ENCODE measurements at regions not wholly inside any gene's neighbourhood (a gene's known extent, or its start where the extent isn't known, plus 50 kb on each side); places are given as distances from the start of the nearest gene placed in this dataset.

DNA sequence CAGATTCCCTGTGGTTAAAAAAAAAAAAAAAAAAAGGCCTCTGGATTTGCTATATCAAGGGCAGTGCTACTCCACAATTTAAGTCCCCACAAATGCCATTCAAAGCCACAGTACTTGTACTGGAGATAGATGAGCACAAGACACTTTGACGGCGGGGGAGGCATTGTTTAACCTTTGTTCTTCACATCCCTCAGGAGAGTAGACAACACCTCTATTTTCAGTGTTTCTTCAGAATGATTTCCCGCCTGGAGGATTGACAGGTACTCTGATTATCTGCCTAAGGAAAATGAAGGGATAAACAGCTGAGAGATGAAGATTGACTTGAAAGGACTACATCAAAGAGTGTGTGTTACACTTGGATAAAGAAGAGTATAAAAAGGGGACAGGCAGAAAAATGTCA is 58.7 kb downstream of the OTOL1 start:
- no peak for DNase-seq

- no peak for DNase-seq
These were observed 59.9 kb downstream of the OTOL1 start for GRCh38 chr3:161556533-161556932.

GRCh38 chr3:161556941-161557340 is 60.3 kb downstream of the OTOL1 start:
- no peak for DNase-seq

DNA sequence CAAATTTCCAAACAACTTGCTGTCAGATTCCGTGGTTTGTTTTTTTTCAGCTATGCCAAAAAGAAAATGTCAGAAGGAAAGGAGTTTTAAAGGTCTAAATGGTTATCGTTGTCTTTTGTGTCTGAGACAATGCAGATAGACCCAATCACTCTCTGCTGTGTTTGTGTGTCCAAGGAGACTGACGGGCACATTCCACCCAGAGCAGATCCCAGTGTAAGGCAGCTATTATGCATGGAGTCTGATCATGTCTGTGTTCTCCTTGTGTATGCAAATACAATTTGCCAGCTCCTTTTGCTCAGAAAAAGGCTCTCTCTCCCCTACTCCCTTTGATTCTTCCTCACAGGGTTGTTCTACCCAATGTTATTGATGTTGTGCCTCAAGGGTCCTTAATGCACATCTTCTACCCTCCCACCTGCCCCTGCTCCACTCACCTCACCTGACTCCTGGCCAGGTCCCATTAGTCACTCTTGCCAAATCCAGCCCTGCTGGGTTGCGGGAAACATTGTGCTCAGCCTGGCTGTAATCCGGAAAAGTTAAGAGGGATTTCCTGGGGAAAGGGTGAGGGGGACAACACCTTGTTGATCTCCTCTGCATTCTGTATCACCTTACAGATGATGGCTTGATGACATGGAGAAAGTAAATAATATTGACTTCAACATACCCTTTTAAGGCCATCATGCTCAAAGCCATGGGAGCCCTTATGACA is 61.0 kb downstream of the OTOL1 start:
- no peak for DNase-seq

- no peak for DNase-seq
These were observed 61.6 kb downstream of the OTOL1 start for GRCh38 chr3:161558236-161558635.

DNA sequence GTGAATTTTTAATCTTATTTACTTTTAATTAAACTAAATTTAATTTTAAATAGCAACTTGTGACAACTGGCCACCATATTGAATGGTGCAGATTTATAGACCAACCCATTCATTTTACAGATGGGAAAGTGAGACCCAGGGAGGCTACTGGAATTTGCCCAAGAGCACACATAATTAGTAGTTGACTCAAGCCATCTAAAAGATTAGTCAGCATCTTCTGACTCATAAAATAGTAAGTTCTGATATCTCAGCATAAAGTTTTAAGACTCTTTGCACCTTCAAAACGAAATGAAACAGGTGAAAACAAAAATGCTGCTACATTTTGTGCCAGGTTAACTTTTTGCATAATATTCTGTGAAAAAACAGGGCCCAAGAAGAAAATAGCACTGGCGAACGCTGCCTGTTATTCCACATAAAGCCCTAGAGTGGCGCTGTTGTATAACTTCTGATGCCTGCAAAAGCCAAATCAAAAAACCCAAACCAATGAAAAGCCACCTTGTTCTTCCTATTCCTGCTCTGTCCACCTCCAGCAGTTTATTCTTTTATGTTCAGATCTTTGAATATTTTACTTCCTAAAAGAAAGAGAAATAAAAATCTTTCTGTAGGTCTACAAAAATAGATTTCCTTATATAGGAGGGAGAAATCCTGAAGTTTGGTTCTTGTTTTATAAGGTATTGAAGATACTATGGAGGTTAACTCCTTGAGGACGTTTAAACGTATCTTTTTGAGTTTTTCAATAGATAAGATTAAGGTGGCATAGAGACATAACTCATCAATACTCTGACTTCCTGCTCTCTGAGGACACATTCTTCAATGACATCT is 62.8 kb downstream of the OTOL1 start:
- DNase-seq = no peak

GRCh38 chr3:161560008-161560637 is 63.5 kb downstream of the OTOL1 start:
- no peak for DNase-seq

GRCh38 chr3:161567577-161568361 is 71.2 kb downstream of the OTOL1 start:
- DNase-seq = no peak

DNA sequence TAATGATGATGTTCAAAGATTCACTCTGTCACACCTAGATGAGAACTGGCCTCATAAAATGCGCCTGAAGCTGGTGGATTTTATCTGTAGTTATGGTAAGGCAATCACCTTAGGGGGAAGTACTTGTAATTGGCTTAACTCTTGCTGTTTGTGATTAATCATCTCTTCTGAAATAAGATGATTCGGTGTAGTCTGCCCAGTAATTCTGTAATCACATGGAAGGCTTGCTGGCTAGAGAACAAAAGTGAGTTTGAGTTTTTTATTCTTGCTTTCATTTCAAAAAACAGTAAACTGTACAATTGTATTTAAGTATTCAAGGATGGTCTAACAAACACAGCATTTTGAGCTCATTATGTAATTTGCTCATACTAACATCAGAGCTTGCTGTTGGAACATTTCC is 72.1 kb downstream of the OTOL1 start:
- no peak for DNase-seq

DNA sequence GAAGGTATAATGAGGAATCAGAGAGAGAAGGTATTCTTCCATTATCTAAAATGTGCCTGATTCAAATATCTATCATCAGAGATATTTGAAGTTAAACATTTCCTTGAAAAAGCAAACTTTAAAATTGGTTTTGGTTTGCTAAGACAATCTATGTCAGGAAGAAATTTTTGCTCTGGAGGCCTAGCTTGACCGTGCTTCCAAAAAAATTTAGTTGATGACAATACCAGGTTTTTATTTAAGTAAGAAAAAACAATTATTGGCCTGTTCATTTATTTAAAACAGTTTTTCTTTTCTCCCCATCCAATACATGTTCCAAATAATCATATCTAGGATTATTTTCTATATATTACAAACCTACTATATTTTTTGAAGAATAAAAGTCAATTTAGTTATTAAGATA is 75.3 kb downstream of the OTOL1 start:
- no peak for DNase-seq

DNA sequence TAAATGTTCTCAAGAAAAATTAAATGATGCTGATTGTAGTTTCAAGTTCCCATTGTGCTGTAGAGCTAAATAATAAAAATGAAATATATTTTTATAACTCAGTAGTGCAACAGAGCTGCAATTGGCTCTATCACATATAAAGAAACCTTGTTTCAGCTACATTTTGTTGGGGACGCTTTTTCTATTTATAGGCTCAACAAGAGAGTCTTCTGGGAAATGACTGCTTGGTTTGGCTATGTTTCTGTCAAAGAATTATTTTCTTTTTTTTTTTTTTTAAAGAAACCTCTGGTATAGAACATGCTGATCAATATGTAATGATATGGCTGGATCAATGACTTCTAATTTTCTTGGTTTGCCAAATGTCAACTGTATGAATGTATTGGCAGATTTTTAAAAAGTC is 76.5 kb downstream of the OTOL1 start:
- no peak for DNase-seq

DNA sequence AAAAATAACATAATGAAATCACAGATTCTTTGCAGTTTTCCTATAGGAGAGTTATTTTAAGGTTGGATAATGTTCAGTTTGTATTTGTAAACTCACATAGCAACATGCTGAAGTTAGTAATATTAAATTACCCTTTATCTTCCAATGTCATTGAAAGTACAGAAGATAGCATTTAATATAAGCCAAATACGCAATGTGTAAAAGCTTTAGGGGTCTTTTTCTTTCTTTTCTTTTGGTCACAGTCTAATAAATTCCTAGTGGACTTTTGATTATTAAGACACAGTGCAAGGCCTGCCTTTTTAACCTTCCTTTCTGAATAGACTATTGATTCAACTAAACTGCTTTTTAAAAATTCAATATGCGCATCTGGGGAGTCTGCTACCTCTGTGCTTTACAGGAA is 79.3 kb downstream of the OTOL1 start:
- no peak for DNase-seq

DNA sequence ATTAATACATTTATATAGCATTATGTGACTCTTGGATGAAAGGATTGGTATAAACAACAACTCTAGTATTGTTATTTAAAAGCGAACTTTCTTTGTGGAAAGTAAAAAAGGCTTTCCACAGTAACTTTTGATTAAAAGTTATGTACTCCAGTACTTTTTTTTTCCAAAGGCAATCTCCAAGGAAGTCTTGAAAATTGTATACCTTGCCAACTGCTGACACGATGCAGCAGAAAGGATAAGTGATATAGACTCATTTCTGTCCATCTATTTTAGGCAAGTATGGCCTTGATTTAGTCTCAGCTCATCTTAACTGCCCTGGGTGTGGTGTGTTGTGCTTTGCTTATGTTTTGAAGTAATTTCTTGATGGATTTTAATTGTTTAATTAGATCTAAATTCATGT is 79.7 kb downstream of the OTOL1 start:
- no peak for DNase-seq

GRCh38 chr3:161576714-161577510 is 80.3 kb downstream of the OTOL1 start:
- no peak for DNase-seq

DNA sequence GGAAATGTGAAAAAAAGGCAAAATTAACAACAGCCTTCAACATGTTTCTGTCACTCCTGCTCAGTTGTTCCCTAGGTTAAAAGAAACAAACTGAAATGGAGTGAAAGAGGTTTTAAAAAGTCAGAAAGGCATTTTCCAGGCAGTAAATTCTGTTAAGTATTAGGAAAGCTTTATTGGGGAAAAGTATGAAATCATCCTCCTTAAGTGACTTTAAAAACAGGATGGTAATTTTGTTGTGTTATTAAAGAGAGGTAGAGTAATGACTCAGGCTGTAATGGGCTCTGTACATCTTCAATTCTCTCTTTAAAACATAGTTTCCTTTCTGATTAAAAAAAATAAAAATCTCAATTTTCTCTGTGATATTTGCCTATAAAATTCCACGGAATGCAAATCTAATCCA is 81.1 kb downstream of the OTOL1 start:
- no peak for DNase-seq

DNA sequence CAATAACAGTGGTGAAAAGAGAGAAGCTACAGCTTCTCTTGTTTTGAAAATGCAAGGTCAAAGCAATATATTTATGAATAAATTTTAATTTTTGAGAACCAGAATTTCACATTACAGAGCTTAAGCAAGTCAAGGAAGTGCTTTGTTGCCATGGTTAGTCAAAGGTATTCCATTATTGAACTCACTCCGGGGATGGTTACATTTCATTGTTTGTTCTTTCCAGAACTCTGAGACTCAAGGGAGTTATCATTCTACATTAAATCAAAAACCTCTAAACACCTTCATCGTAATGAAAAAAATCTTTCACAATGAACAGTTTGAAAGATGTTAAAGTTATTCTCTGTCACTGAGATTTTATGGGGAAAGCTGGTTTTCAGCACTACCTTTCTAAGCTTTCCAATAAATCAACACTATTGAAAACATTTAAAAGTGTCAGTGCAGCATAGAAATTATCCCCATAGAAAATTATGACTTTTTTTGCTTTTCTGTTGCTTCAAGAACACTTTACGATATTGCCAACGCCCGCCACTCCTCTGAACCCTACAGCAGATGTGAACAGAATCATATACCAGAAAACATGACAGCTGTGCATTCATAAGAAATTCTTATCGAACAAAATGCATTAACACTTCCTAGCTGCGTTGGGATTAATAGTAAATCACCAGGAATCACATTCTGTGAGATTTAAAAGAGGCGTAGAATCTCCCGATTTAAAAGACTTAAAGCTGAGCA is 83.0 kb downstream of the OTOL1 start:
- DNase-seq = no peak

GRCh38 chr3:161585922-161586321 is 89.3 kb downstream of the OTOL1 start:
- DNase-seq = no peak

GRCh38 chr3:161586556-161587235 is 90.1 kb downstream of the OTOL1 start:
- no peak for DNase-seq

DNA sequence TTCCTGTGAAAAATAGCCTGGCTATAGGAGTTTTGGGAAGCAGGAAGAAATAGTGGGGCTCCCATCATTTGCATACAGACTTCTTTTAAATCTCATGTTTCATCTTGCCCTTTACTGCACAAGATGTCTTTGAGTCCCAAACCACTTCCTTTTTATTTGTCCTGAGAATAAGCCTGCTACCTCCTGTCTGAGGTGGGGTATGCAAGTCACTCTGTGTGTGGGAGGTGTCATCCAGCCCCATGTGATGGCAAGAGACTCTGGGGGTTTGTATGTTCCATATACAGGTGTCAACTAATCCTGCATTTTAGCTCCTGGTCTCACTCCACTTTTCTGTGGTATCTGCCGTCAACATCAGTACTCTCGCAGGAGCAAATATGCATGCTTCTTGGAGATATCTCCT is 102.0 kb downstream of the OTOL1 start:
- DNase-seq = no peak

GRCh38 chr3:161599697-161600096 is 103.1 kb downstream of the OTOL1 start:
- DNase-seq = no peak

DNA sequence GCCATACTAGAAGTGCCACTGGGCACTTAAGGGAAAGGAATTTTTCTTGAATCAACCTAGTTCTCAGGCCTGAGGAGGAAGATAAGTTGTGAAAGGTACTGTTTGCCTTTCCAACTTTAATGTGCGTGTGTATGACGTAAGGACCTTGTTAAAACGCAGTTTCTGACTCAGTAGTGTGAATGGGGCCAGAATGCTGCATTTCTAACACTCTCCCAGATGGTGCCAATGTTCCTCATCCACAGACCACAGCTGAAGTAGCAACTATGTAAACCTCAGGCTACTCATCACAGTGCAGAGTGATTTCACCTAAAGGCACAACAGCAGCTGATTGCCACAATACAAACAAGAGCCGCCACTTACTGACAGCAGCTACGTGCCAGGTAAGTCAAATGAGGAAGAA is 103.6 kb downstream of the OTOL1 start:
- DNase-seq = no peak
